ENCODE measurements at regions not wholly inside any gene's neighbourhood (a gene's known extent, or its start where the extent isn't known, plus 50 kb on each side); places are given as distances from the start of the nearest gene placed in this dataset.

DNA sequence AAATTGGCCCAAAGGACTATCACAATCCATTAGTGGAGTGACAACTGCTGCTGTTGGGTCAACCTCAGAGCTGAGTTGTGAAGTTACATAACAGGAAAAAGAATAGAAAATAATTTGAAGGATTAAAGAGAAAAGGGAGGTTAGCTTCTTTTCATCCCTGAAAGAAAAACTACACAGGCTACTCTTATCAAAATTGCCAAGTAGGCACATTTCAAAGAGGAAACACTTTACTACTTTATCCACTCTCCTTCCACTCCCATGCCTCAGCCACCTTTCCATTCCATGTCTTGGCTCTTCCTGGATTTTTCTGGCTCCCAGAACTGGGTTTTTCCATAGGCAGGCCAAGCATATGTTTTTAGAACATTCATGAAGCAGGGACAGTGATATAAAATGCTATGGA lies 384.0 kb upstream of the RORA start:
- TF ChIP-seq, protein P1, sequence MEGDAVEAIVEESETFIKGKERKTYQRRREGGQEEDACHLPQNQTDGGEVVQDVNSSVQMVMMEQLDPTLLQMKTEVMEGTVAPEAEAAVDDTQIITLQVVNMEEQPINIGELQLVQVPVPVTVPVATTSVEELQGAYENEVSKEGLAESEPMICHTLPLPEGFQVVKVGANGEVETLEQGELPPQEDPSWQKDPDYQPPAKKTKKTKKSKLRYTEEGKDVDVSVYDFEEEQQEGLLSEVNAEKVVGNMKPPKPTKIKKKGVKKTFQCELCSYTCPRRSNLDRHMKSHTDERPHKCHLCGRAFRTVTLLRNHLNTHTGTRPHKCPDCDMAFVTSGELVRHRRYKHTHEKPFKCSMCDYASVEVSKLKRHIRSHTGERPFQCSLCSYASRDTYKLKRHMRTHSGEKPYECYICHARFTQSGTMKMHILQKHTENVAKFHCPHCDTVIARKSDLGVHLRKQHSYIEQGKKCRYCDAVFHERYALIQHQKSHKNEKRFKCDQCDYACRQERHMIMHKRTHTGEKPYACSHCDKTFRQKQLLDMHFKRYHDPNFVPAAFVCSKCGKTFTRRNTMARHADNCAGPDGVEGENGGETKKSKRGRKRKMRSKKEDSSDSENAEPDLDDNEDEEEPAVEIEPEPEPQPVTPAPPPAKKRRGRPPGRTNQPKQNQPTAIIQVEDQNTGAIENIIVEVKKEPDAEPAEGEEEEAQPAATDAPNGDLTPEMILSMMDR (IDR thresholded peaks at IDR 0.05; ENCODE audit: insufficient read depth, low read depth, low read length, missing control alignments), result no peak
- DNase-seq (ENCODE audit: low read depth), result no peak

DNA sequence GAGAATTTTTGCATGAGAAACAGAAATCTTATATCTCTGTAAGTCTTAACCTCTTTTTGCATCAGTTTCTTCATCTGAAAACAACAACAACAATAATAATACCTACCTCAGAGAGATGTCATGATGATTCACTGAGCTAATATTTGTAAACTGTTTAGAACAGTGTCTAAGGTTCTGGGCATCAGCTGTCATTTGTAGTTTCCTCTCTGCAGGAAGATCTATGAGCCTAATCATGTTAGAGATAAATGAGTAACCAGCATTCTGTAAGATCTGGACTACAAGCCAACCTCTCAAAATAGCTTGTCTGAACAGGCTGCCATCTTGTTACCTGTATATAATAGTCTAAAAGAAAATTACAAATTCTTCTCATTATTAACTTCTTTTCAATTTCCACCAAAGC lies 383.0 kb upstream of the RORA start:
- no peak overlapping the region for H3K4me3 ChIP-seq (ENCODE audit: low read length)
- no peak for DNase-seq (ENCODE audit: low read depth)
- TF ChIP-seq, protein P1 (IDR thresholded peaks at IDR 0.05; ENCODE audit: insufficient read depth, low read depth, low read length, missing control alignments), result no peak

More for the DNA sequence above, 384.0 kb upstream of the RORA start:
- no peak overlapping the region for H3K4me3 ChIP-seq (ENCODE audit: low read length)

DNA sequence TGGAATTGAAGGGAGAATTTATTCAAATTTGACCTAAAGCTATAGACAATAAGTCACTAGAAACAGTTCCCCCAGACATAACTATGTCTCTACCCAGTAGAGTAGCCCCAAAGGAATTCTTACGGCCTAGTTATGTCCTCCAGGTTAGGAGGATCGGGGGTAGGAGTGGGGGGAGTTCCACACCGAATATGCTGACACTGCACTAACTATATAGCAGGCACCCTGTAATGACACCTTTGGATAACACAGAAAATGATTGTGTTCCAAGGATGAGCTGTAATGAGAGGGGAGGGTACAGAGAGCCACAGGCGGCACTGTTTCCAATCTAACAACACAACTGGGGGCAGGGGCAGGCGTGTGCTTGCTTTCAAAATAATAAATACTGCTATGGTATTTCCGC lies 376.2 kb upstream of the RORA start:
- TF ChIP-seq, protein P1 (IDR thresholded peaks at IDR 0.05; ENCODE audit: insufficient read depth, low read depth, low read length, missing control alignments), result no peak
- DNase-seq (ENCODE audit: low read depth), result no peak
- no peak overlapping the region for H3K4me3 ChIP-seq (ENCODE audit: low read length)

DNA sequence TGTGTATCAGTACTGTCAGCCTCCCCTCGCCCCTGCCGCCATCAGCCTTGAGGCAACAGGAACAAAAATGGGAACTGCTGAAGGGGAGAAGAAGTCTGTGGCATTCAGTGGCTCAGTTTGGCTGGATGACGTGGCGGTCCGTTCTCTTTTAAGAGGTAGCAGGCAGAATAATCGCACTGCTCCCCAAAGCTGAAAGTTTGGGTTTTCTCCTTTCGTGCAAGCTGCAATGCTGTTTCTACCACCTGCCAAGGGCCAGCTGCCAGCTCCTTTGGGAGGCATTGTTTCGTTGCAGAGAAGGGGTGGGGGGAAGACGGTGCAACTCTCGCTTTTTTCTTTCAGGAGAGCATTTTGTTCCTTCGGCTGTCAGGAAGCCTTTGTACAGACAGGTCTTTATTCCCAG lies 369.6 kb upstream of the RORA start:
- DNase-seq (ENCODE audit: low read depth), result no peak
- H3K4me3 ChIP-seq (ENCODE audit: low read length), result no peak overlapping the region
- TF ChIP-seq, protein P1 (IDR thresholded peaks at IDR 0.05; ENCODE audit: insufficient read depth, low read depth, low read length, missing control alignments), result no peak

DNA sequence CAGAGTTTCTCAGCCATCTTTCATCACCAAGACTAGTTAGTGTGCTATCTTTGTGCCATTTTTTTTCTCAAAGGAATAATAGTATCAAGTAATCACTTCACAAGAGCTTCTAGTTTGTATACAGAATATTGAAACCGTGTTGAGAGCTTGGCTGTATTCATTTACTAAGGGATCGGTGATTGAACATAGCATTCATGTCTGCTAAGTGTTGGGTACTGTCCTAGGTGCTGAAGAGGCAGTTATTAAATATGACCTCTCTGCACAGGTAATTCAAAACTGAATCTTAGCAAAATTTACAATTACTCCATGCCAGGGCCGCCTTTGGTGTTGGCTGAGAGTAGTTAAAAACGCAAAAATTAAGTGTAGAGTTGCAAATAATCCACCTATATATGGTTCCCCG lies 355.3 kb upstream of the RORA start:
- peak; percentile 34 for DNase-seq (ENCODE audit: low read depth)
- TF ChIP-seq, protein P1 (IDR thresholded peaks at IDR 0.05; ENCODE audit: insufficient read depth, low read depth, low read length, missing control alignments), result no peak
- H3K4me3 ChIP-seq (ENCODE audit: low read length), result no peak overlapping the region

DNA sequence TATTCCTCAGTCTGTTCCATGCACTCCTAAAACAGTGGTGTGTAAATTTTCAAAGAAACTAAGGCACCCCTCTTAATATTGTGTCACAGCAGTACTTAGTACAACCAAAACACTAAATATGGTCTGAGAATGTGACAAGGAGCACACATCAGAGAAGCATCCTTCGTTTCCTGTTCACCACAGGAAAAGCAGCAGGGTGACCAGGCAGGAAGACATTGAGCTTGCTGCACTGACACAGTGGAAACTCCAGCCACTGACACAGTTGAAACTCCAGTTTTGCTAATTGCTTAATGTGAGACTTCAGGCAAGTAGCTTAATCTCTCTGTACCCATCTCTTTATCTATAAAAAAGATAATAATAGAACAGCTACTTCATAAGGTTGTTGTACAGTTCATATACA lies 353.0 kb upstream of the RORA start:
- no peak for DNase-seq (ENCODE audit: low read depth)
- TF ChIP-seq, protein P1 (IDR thresholded peaks at IDR 0.05; ENCODE audit: insufficient read depth, low read depth, low read length, missing control alignments), result no peak
- no peak overlapping the region for H3K4me3 ChIP-seq (ENCODE audit: low read length)

DNA sequence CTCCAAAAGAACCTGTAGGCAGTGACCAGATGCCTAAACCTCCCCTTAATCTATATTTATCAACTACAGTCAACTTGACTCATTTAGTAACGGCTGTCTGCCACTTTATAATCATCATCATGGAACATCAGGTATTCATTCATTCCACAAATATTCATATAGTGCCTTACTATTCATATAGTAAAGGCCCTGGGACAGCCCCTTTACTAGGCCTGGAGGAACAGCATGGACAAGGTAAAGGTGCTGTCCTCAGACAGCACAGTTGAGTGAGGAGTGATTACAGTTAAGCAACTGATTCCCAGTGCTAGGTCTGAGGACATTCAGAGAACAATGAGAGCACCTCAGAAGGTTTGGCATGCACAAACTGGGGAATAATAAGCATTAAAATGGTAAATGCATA lies 346.5 kb upstream of the RORA start:
- TF ChIP-seq, protein P1 (IDR thresholded peaks at IDR 0.05; ENCODE audit: insufficient read depth, low read depth, low read length, missing control alignments), result no peak
- DNase-seq (ENCODE audit: low read depth), result no peak

More for the DNA sequence above, 346.5 kb upstream of the RORA start:
- no peak overlapping the region for H3K4me3 ChIP-seq (ENCODE audit: low read length)

Data from epithelial cell of esophagus (primary cell).